GM21447 (cell line): ENCODE measurements at regions not wholly inside any gene's neighbourhood (a gene's known extent, or its start where the extent isn't known, plus 50 kb on each side); places are given as distances from the start of the nearest gene placed in this dataset.

ENCODE experiments used
- ATAC-seq: cut with Tn5 transposase; IDR thresholded peaks from one replicate; pipeline ENCODE4 v1.9.1; 2021; ENCODE audit not compliant: unreplicated experiment

- no peak for ATAC-seq
Observed at GRCh38 chr6:163943607-163944385, 529.3 kb downstream of the QKI start.

- ATAC-seq: no peak
Observed at GRCh38 chr6:163942790-163943189, 528.3 kb downstream of the QKI start.

GRCh38 chr6:163941624-163941976 is 527.1 kb downstream of the QKI start:
- ATAC-seq: no peak

- no peak for ATAC-seq
Observed at GRCh38 chr6:163940705-163941623, 526.4 kb downstream of the QKI start.

GRCh38 chr6:163937071-163937470 is 522.6 kb downstream of the QKI start:
- ATAC-seq: no peak

- no peak for ATAC-seq
Observed at GRCh38 chr6:163935158-163935762, 520.7 kb downstream of the QKI start.

GRCh38 chr6:163930012-163930411 is 515.5 kb downstream of the QKI start:
- ATAC-seq: no peak

- no peak for ATAC-seq
Observed at GRCh38 chr6:163929538-163929937, 515.0 kb downstream of the QKI start.

- ATAC-seq: no peak
Observed at GRCh38 chr6:163926642-163927041, 512.1 kb downstream of the QKI start.

- ATAC-seq: no peak
Observed at GRCh38 chr6:163925839-163926238, 511.3 kb downstream of the QKI start.

GRCh38 chr6:163923658-163924411 is 509.3 kb downstream of the QKI start:
- ATAC-seq: no peak

- ATAC-seq: no peak
Observed at GRCh38 chr6:163922562-163922961, 508.0 kb downstream of the QKI start.

- ATAC-seq: no peak
Observed at GRCh38 chr6:163919652-163920051, 505.1 kb downstream of the QKI start.

- ATAC-seq: no peak
Observed at GRCh38 chr6:163916315-163917081, 502.0 kb downstream of the QKI start.

- ATAC-seq: no peak
Observed at GRCh38 chr6:163915131-163915530, 500.6 kb downstream of the QKI start.

GRCh38 chr6:163913045-163913444 is 498.5 kb downstream of the QKI start:
- no peak for ATAC-seq

GRCh38 chr6:163906006-163906710 is 491.6 kb downstream of the QKI start:
- no peak for ATAC-seq

- no peak for ATAC-seq
Observed at GRCh38 chr6:163904186-163904585, 489.7 kb downstream of the QKI start.

- ATAC-seq: no peak
Observed at GRCh38 chr6:163903541-163903940, 489.0 kb downstream of the QKI start.

- no peak for ATAC-seq
Observed at GRCh38 chr6:163902993-163903392, 488.5 kb downstream of the QKI start.
